HCT116 (cell line): ENCODE measurements at regions not wholly inside any gene's neighbourhood (a gene's known extent, or its start where the extent isn't known, plus 50 kb on each side); places are given as distances from the start of the nearest gene placed in this dataset.

Experiments used
- ATAC-seq: fragments of 200-7000 bp; cut with Tn5 transposase; 2 replicates; pipeline ENCODE4 v1.9.1; 2020; ENCODE audit warnings: mild to moderate bottlenecking, moderate library complexity
- BruUV-seq: library from RNA; stranded (reverse); fragments of 400-500 nt; replicated peaks from 2 replicates; lab custom pipeline; 2021; lab: Mats Ljungman, UMichigan
- CTCF ChIA-PET: fragments of 300-600 bp; sonication (Branson Sonifier 250); formaldehyde crosslinking; loops from one replicate; lab custom pipeline; 2021; ENCODE audit warnings: antibody characterized with exemption; lab: Charles Lee
- POLR2A ChIA-PET: fragments of 300-600, 350-600 bp; sonication (Branson Sonifier 250); formaldehyde crosslinking; loops from one replicate; lab custom pipeline; 2021; ENCODE audit warnings: antibody characterized with exemption; lab: Charles Lee
- RAD21 ChIA-PET, 2 experiments: fragments of 300-600 bp; sonication (Branson Sonifier 250); formaldehyde crosslinking; loops; one replicate each; lab custom pipeline; 2023; ENCODE audit warnings: low total read pairs in 2 of 2; ENCODE audit not compliant: uncharacterized antibody in 2 of 2, unreplicated experiment in 2 of 2, low non-redundant PET in 1 of 2; lab: Charles Lee
- DNase-seq: peaks from one replicate; pipeline ENCODE4 v3.0.0-alpha.2; 2010; ENCODE audit warnings: low read depth, low spot score
- H2AFZ ChIP-seq: fragments of 200-600 bp; shearing (Covaris generic), sonication (generic); 2 replicates; pipeline ENCODE4 v1.6.1; 2017; ENCODE audit warnings: low read depth, mixed run types, mixed read lengths, antibody characterized with exemption, low read length; ENCODE audit not compliant: poor library complexity, severe bottlenecking
- H3K27ac ChIP-seq: 2 replicates; pipeline ENCODE4 v1.5.1; 2012; ENCODE audit warnings: low read depth, low read length
- H3K27me3 ChIP-seq: fragments of 200-600 bp; sonication (generic); 2 replicates; pipeline ENCODE4 v1.6.1; 2016; ENCODE audit warnings: mixed run types, low read length, mixed read lengths; ENCODE audit not compliant: insufficient read depth
- H3K36me3 ChIP-seq, 2 experiments: fragments of 200-500 bp in 1 of 2; fragments of 200-600 bp in 1 of 2; sonication (Bioruptor generic) in 1 of 2; sonication (generic) in 1 of 2; 2 replicates each; pipeline versions ENCODE4 v1.5.1 to v1.6.1; 2014 to 2016; ENCODE audit warnings: low read length in 2 of 2, inconsistent platforms in 1 of 2, mixed read lengths in 1 of 2, mixed run types in 1 of 2; ENCODE audit not compliant: insufficient read depth in 2 of 2, control insufficient read depth in 1 of 2
- H3K4me1 ChIP-seq, 2 experiments: fragments of 200-600 bp in 1 of 2; sonication (generic) in 1 of 2; 2 replicates each; pipeline versions ENCODE4 v1.5.1 to v1.6.1; 2012 to 2017; ENCODE audit warnings: low read length in 2 of 2, inconsistent platforms in 1 of 2, mild to moderate bottlenecking in 1 of 2, mixed read lengths in 1 of 2, mixed run types in 1 of 2, moderate library complexity in 1 of 2; ENCODE audit not compliant: insufficient read depth in 2 of 2, control insufficient read depth in 1 of 2
- H3K4me2 ChIP-seq: fragments of 200-600 bp; sonication (generic); 2 replicates; pipeline ENCODE4 v1.6.1; 2017; ENCODE audit warnings: mixed run types, low read length, mixed read lengths
- H3K4me3 ChIP-seq, 2 experiments: fragments of 200-600 bp in 1 of 2; sonication (generic) in 1 of 2; replicated peaks in 1 of 2; 2 replicates each; pipeline ENCODE4 v1.5.1; 2011 to 2016; ENCODE audit warnings: low read length in 2 of 2, control low read depth in 1 of 2, low read depth in 1 of 2, mild to moderate bottlenecking in 1 of 2, mixed read lengths in 1 of 2, mixed run types in 1 of 2
- H3K79me2 ChIP-seq: fragments of 200-600 bp; sonication (generic); 2 replicates; pipeline ENCODE4 v1.6.1; 2017; ENCODE audit warnings: mild to moderate bottlenecking, mixed run types, low read length, moderate library complexity, mixed read lengths; ENCODE audit not compliant: insufficient read depth
- H3K9ac ChIP-seq: fragments of 200-600 bp; sonication (generic); 2 replicates; pipeline ENCODE4 v1.6.1; 2016; ENCODE audit warnings: low read length, mixed read lengths
- H3K9me2 ChIP-seq: fragments of 200-600 bp; sonication (generic), shearing (Covaris generic); 2 replicates; pipeline ENCODE4 v1.6.1; 2017; ENCODE audit warnings: mixed run types, mild to moderate bottlenecking, moderate library complexity; ENCODE audit not compliant: insufficient read depth
- H3K9me3 ChIP-seq, 2 experiments: fragments of 200-500 bp in 1 of 2; fragments of 200-600 bp in 1 of 2; sonication (Bioruptor generic) in 1 of 2; sonication (generic) in 1 of 2; 2 replicates each; pipeline ENCODE4 v1.6.1; 2014 to 2017; ENCODE audit warnings: low read length in 2 of 2, mixed read lengths in 2 of 2, inconsistent platforms in 1 of 2, low read depth in 1 of 2, mild to moderate bottlenecking in 1 of 2, mixed run types in 1 of 2, moderate library complexity in 1 of 2; ENCODE audit not compliant: control insufficient read depth in 1 of 2, insufficient read depth in 1 of 2
- H4K20me1 ChIP-seq: fragments of 200-600 bp; sonication (generic), shearing (Covaris generic); 2 replicates; pipeline ENCODE4 v1.6.1; 2017; ENCODE audit warnings: mixed run types, mild to moderate bottlenecking, moderate library complexity; ENCODE audit not compliant: insufficient read depth
- EGR1 ChIP-seq: IDR thresholded peaks from 2 replicates; pipeline ENCODE4 v1.6.1; 2012; ENCODE audit warnings: low read depth
- ELF1 ChIP-seq: IDR thresholded peaks from 2 replicates; pipeline ENCODE4 v1.6.1; 2012; ENCODE audit warnings: low read depth, borderline replicate concordance
- EZH2 ChIP-seq: fragments of 200-600 bp; sonication (generic); IDR thresholded peaks from 2 replicates; pipeline ENCODE4 v1.6.1; 2017; ENCODE audit warnings: antibody characterized with exemption, mixed run types
- POLR2A ChIP-seq: IDR thresholded peaks from 2 replicates; pipeline ENCODE4 v1.7.0; 2011; ENCODE audit warnings: borderline replicate concordance; ENCODE audit not compliant: insufficient read depth, insufficient read length; ENCODE audit errors: extremely low read depth
- RAD21 ChIP-seq: IDR thresholded peaks from 2 replicates; pipeline ENCODE4 v1.6.1; 2012; ENCODE audit warnings: low read depth, mild to moderate bottlenecking
- TCF7L2 ChIP-seq: IDR thresholded peaks from 2 replicates; pipeline ENCODE4 v1.7.0; 2011; ENCODE audit warnings: borderline replicate concordance, inconsistent platforms; ENCODE audit not compliant: insufficient read depth, insufficient read length; ENCODE audit errors: extremely low read depth
- intact Hi-C: fragments of 100-400 bp; cut with micrococcal nuclease; formaldehyde crosslinking; loops from 2 replicates; pipeline ENCODE4 v1.10.0; 2022
- TF ChIP-seq, protein P1 (sequence below): IDR thresholded peaks from 2 replicates; pipeline ENCODE4 v1.6.1; 2011; ENCODE audit warnings: mild to moderate bottlenecking, low read length, moderate library complexity; ENCODE audit not compliant: insufficient replicate concordance; ENCODE audit errors: extremely low read depth
- TF ChIP-seq, protein P2 (sequence below), 3 experiments: fragments of 200-600 bp in 1 of 3; sonication (generic) in 1 of 3; IDR thresholded peaks in 2 of 3; conservative IDR thresholded peaks in 1 of 3; 2 replicates each; pipeline ENCODE4 v1.5.1; 2012 to 2017; ENCODE audit warnings: low read depth in 2 of 3, low read length in 2 of 3, antibody characterized with exemption in 1 of 3, borderline replicate concordance in 1 of 3, control low read depth in 1 of 3, mild to moderate bottlenecking in 1 of 3, mixed read lengths in 1 of 3, mixed run types in 1 of 3, moderate library complexity in 1 of 3; ENCODE audit not compliant: insufficient read depth in 1 of 3
- TF ChIP-seq, protein P3 (sequence below): IDR thresholded peaks from 2 replicates; pipeline ENCODE4 v1.6.1; 2012

DNA sequence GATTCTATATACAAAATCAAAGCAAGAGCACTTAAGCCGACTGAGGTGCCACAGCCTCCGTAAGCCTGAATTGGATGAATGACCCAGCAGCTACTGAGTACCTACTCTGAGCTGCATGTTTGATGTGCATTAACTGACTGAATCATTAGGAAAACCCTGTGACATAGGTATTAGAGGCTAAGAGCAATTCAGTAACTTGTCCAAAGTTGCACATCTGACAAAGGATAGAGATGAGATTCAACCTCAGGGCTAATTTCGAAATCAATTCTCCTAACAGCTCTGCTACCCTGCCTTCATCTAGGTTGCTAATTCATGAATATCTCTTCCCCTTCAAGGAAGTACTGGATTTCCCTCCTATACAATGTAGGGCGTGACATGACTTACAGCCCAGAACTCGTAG is 89.1 kb upstream of the GLIS3 start (continued):
- TF ChIP-seq, protein P1, sequence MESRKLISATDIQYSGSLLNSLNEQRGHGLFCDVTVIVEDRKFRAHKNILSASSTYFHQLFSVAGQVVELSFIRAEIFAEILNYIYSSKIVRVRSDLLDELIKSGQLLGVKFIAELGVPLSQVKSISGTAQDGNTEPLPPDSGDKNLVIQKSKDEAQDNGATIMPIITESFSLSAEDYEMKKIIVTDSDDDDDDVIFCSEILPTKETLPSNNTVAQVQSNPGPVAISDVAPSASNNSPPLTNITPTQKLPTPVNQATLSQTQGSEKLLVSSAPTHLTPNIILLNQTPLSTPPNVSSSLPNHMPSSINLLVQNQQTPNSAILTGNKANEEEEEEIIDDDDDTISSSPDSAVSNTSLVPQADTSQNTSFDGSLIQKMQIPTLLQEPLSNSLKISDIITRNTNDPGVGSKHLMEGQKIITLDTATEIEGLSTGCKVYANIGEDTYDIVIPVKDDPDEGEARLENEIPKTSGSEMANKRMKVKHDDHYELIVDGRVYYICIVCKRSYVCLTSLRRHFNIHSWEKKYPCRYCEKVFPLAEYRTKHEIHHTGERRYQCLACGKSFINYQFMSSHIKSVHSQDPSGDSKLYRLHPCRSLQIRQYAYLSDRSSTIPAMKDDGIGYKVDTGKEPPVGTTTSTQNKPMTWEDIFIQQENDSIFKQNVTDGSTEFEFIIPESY = no peak

DNA sequence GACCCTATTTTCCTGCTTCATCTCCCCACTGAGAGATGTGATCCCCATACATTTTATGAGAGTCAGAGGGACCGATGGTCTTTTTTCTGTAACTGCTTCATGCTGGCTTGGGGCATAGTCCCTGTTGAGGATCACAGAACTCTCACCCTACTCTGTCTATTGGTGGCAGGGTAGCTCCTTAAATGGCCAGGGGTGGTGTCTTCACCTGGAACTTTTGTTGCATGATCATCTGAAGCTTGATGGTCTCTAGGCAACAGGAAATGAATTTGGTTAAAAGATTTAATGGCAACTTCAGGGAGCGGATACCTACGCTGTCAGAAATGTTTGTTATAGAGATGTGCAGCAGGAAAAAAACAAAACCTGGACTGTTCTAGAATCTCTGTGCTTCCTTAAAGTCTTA is 87.0 kb upstream of the GLIS3 start:
- ATAC-seq (0 out of 2 replicates have a peak, but pooled peaks have one; percentile 52), DNase-seq (no peak)
- POLR2A ChIA-PET = no interaction called here
- no TSS peak for BruUV-seq
- Histone ChIP-seq H3K4me2 (no peak overlapping the region), H3K79me2 (no peaks in the 10 kb centered on the region), H3K9ac (no peak overlapping the region), H3K4me1 (no peaks in the 10 kb centered on the region), H3K4me3 (no peak overlapping the region), H3K9me3 (no peaks in the 10 kb centered on the region), H3K27ac (no peak overlapping the region), H4K20me1 (no peaks in the 10 kb centered on the region), H3K36me3 (no peaks in the 10 kb centered on the region), H3K9me2 (no peaks in the 10 kb centered on the region), H2AFZ (no peak overlapping the region)
- intact Hi-C loops = loop anchor here (10.0 kb wide), 1 partner anchor 1038 kb away; no protein-coding TSS in a partner anchor
- CTCF ChIA-PET = interaction anchor here (1.0 to 2.0 kb wide), 4 partner anchors 162 to 1055 kb away, joined by 3 to 13 read pairs (median 7); no protein-coding TSS in a partner anchor
- RAD21 ChIA-PET = interaction anchor here in 1 of 2 experiments (1.0 to 1.4 kb wide), 2 partner anchors 162 to 253 kb away, joined by 3 to 4 read pairs; no protein-coding TSS in a partner anchor
- TF ChIP-seq, protein P2, sequence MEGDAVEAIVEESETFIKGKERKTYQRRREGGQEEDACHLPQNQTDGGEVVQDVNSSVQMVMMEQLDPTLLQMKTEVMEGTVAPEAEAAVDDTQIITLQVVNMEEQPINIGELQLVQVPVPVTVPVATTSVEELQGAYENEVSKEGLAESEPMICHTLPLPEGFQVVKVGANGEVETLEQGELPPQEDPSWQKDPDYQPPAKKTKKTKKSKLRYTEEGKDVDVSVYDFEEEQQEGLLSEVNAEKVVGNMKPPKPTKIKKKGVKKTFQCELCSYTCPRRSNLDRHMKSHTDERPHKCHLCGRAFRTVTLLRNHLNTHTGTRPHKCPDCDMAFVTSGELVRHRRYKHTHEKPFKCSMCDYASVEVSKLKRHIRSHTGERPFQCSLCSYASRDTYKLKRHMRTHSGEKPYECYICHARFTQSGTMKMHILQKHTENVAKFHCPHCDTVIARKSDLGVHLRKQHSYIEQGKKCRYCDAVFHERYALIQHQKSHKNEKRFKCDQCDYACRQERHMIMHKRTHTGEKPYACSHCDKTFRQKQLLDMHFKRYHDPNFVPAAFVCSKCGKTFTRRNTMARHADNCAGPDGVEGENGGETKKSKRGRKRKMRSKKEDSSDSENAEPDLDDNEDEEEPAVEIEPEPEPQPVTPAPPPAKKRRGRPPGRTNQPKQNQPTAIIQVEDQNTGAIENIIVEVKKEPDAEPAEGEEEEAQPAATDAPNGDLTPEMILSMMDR (IDR thresholded peaks at IDR 0.05 in 2 of 3, conservative IDR thresholded peaks at IDR 0.05 in 1 of 3; ENCODE audit: borderline replicate concordance in 1 of 3, insufficient read depth in 1 of 3, low read depth in 2 of 3, low read length in 2 of 3) = 0 out of 6 replicates have a peak, but pooled peaks of 1 of the 3 experiments have one; percentile 23
- TF ChIP-seq EGR1 (no peak), POLR2A (no peak), EZH2 (no peak), TCF7L2 (no peak), ELF1 (no peak), RAD21 (peak; percentile 49)
- TF ChIP-seq, protein P3, sequence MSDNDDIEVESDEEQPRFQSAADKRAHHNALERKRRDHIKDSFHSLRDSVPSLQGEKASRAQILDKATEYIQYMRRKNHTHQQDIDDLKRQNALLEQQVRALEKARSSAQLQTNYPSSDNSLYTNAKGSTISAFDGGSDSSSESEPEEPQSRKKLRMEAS = no peak
- TF ChIP-seq, all 23 proteins: peak for 2
- H3K27me3 ChIP-seq = 0 out of 2 replicates have a peak, but pooled peaks cover 5% of the 10 kb centered on the region
